ENCODE measurements at regions not wholly inside any gene's neighbourhood (a gene's known extent, or its start where the extent isn't known, plus 50 kb on each side); places are given as distances from the start of the nearest gene placed in this dataset.

- Histone ChIP-seq H3K9me3 (no peaks in the 10 kb centered on the region), H3K4me1 (no peaks in the 10 kb centered on the region), H3K27ac (no peak overlapping the region), H3K36me3 (no peaks in the 10 kb centered on the region), H3K4me3 (no peak overlapping the region), H3K27me3 (no peaks in the 10 kb centered on the region)
- no peak for DNase-seq
- intact Hi-C loops (cut with DNase I; ENCODE audit: low total_unique reads): no loop called here
- TF ChIP-seq CTCF (IDR thresholded peaks at IDR 0.05): no peak
These were observed 244.1 kb upstream of the PODXL start for GRCh38 chr7:131800531-131800930.

DNA sequence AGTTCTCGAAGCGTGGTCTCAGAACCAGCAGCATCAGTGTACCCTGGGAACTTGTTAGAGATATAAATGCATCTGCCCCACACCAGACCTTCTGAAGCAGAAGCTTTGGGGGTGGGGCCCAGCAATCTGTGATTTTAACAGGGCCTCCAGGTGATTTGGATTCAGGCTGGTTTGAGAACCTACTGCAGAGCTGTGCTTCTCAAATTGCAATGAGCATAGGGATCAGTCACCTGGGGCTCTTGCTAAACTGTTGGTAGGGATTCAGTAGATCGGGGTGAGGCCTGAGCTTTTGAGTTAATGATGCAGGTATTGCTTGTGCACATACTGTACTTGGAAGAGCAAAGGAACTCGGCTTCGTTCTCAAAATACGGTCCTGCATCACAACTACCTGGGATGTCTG is 243.6 kb upstream of the PODXL start:
- no peaks in the 10 kb centered on the region for H3K4me1 ChIP-seq
- H3K36me3 ChIP-seq: no peaks in the 10 kb centered on the region

GRCh38 chr7:131797841-131798240 is 241.4 kb upstream of the PODXL start:
- TF ChIP-seq CTCF (IDR thresholded peaks at IDR 0.05): no peak
- intact Hi-C loops (cut with DNase I; ENCODE audit: low total_unique reads): no loop called here
- Histone ChIP-seq H3K4me1 (no peaks in the 10 kb centered on the region), H3K27ac (no peak overlapping the region), H3K9me3 (no peaks in the 10 kb centered on the region), H3K27me3 (no peaks in the 10 kb centered on the region), H3K4me3 (no peak overlapping the region), H3K36me3 (no peaks in the 10 kb centered on the region)
- DNase-seq: no peak

More for the DNA sequence above, 243.6 kb upstream of the PODXL start:
- intact Hi-C loops (cut with DNase I; ENCODE audit: low total_unique reads): no loop called here
- Histone ChIP-seq H3K9me3 (no peaks in the 10 kb centered on the region), H3K27ac (no peak overlapping the region), H3K27me3 (no peaks in the 10 kb centered on the region), H3K4me3 (no peak overlapping the region)
- DNase-seq: no peak
- TF ChIP-seq CTCF (IDR thresholded peaks at IDR 0.05): no peak

GRCh38 chr7:131795400-131795799 is 239.0 kb upstream of the PODXL start:
- H3K4me3 ChIP-seq: no peak overlapping the region
- intact Hi-C loops (cut with DNase I; ENCODE audit: low total_unique reads): no loop called here
- no peaks in the 10 kb centered on the region for H3K4me1 ChIP-seq
- H3K27me3 ChIP-seq: no peaks in the 10 kb centered on the region
- no peaks in the 10 kb centered on the region for H3K36me3 ChIP-seq
- TF ChIP-seq CTCF (IDR thresholded peaks at IDR 0.05): no peak
- H3K27ac ChIP-seq: no peak overlapping the region
- DNase-seq: no peak
- H3K9me3 ChIP-seq: no peaks in the 10 kb centered on the region

DNA sequence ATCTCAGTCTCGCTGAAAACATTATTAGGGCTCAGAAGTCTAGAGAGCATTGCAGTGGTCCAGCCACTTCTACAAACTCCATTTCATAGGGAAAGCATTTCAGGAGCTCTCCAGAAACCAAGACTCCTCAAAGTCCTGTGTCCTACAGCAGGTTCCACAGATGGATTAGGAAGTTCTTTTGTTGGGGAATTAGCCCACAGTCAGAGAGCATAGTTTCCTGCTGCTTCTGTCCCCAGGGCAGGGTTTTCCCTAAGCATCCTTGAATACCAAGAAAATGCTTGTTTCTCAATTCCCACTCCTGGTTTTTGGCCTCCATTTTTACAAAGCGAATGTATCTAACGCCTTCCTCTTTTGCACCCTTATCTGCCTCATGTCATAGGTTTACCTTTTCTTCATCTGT is 235.9 kb upstream of the PODXL start:
- no peak for DNase-seq
- H3K36me3 ChIP-seq: no peaks in the 10 kb centered on the region
- intact Hi-C loops (cut with DNase I; ENCODE audit: low total_unique reads): no loop called here
- H3K4me1 ChIP-seq: no peaks in the 10 kb centered on the region
- H3K4me3 ChIP-seq: no peak overlapping the region
- H3K9me3 ChIP-seq: no peaks in the 10 kb centered on the region
- H3K27ac ChIP-seq: no peak overlapping the region
- no peak for TF ChIP-seq CTCF (IDR thresholded peaks at IDR 0.05)
- H3K27me3 ChIP-seq: peaks cover 0 to 4% of the 10 kb centered on the region in 2 donors

- intact Hi-C loops (cut with DNase I; ENCODE audit: low total_unique reads): no loop called here
- Histone ChIP-seq H3K27me3 (peaks cover 0 to 4% of the 10 kb centered on the region in 2 donors), H3K4me1 (no peaks in the 10 kb centered on the region), H3K9me3 (no peaks in the 10 kb centered on the region), H3K27ac (no peak overlapping the region), H3K36me3 (no peaks in the 10 kb centered on the region), H3K4me3 (no peak overlapping the region)
- no peak for TF ChIP-seq CTCF (IDR thresholded peaks at IDR 0.05)
- DNase-seq: no peak
These were observed 230.7 kb upstream of the PODXL start for GRCh38 chr7:131787101-131787500.
